Neutrophil (primary cell): ENCODE measurements at regions not wholly inside any gene's neighbourhood (a gene's known extent, or its start where the extent isn't known, plus 50 kb on each side); places are given as distances from the start of the nearest gene placed in this dataset.

ENCODE experiments used
- H3K27ac ChIP-seq: fragments of 200-600 bp; sonication (generic); 2 replicates; pipeline ENCODE4 v1.5.1; 2016; ENCODE audit warnings: mild to moderate bottlenecking, moderate library complexity
- H3K27me3 ChIP-seq: fragments of 200-600 bp; sonication (generic); 2 replicates; pipeline ENCODE4 v1.6.0; 2016; ENCODE audit warnings: mild to moderate bottlenecking
- H3K36me3 ChIP-seq: fragments of 200-600 bp; sonication (generic); 2 replicates; pipeline ENCODE4 v1.5.1; 2017
- H3K4me1 ChIP-seq, 2 experiments: fragments of 200-600 bp in 1 of 2; sonication (generic) in 1 of 2; 1 replicate in 1 of 2; 2 replicates in 1 of 2; pipeline versions ENCODE4 v1.5.1 to v1.6.1; 2013 to 2016; ENCODE audit warnings: low read depth in 1 of 2, low read length in 1 of 2, mild to moderate bottlenecking in 1 of 2, moderate library complexity in 1 of 2; ENCODE audit not compliant: control insufficient read depth in 1 of 2, insufficient read depth in 1 of 2
- H3K4me3 ChIP-seq, 2 experiments: fragments of 200-600 bp in 1 of 2; sonication (generic) in 1 of 2; 1 replicate in 1 of 2; 2 replicates in 1 of 2; pipeline ENCODE4 v1.5.1; 2013 to 2016; ENCODE audit warnings: low read depth in 1 of 2, low read length in 1 of 2, mild to moderate bottlenecking in 1 of 2, moderate library complexity in 1 of 2
- H3K9me3 ChIP-seq: fragments of 200-600 bp; sonication (generic); 2 replicates; pipeline ENCODE4 v1.5.1; 2016
- TF ChIP-seq, protein P1 (sequence below): fragments of 200-600 bp; sonication (generic); IDR thresholded peaks from 2 replicates; pipeline ENCODE4 v1.5.1; 2016; ENCODE audit warnings: antibody characterized with exemption

GRCh38 chr17:55601874-55602364 lies 90.7 kb upstream of the SMIM36 start:
- Histone ChIP-seq H3K27me3 (no peaks in the 10 kb centered on the region), H3K27ac (no peak overlapping the region), H3K4me1 (no peaks in the 10 kb centered on the region), H3K36me3 (no peaks in the 10 kb centered on the region), H3K9me3 (no peaks in the 10 kb centered on the region), H3K4me3 (no peak overlapping the region)
- TF ChIP-seq, protein P1, sequence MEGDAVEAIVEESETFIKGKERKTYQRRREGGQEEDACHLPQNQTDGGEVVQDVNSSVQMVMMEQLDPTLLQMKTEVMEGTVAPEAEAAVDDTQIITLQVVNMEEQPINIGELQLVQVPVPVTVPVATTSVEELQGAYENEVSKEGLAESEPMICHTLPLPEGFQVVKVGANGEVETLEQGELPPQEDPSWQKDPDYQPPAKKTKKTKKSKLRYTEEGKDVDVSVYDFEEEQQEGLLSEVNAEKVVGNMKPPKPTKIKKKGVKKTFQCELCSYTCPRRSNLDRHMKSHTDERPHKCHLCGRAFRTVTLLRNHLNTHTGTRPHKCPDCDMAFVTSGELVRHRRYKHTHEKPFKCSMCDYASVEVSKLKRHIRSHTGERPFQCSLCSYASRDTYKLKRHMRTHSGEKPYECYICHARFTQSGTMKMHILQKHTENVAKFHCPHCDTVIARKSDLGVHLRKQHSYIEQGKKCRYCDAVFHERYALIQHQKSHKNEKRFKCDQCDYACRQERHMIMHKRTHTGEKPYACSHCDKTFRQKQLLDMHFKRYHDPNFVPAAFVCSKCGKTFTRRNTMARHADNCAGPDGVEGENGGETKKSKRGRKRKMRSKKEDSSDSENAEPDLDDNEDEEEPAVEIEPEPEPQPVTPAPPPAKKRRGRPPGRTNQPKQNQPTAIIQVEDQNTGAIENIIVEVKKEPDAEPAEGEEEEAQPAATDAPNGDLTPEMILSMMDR = no peak

- no peak overlapping the region for H3K27ac ChIP-seq
- H3K27me3 ChIP-seq = no peaks in the 10 kb centered on the region
- H3K9me3 ChIP-seq = no peaks in the 10 kb centered on the region
- no peaks in the 10 kb centered on the region for H3K4me1 ChIP-seq
- H3K4me3 ChIP-seq = no peak overlapping the region
- H3K36me3 ChIP-seq = no peaks in the 10 kb centered on the region
- TF ChIP-seq, protein P1 = no peak
These were observed 87.2 kb upstream of the SMIM36 start for GRCh38 chr17:55598495-55598894.

GRCh38 chr17:55588446-55589242 lies 77.4 kb upstream of the SMIM36 start:
- TF ChIP-seq, protein P1 = no peak
- no peaks in the 10 kb centered on the region for H3K36me3 ChIP-seq
- H3K27me3 ChIP-seq = peaks cover 21% of the 10 kb centered on the region
- no peak overlapping the region for H3K27ac ChIP-seq
- H3K9me3 ChIP-seq = no peaks in the 10 kb centered on the region
- no peak overlapping the region for H3K4me3 ChIP-seq
- H3K4me1 ChIP-seq = no peaks in the 10 kb centered on the region

DNA sequence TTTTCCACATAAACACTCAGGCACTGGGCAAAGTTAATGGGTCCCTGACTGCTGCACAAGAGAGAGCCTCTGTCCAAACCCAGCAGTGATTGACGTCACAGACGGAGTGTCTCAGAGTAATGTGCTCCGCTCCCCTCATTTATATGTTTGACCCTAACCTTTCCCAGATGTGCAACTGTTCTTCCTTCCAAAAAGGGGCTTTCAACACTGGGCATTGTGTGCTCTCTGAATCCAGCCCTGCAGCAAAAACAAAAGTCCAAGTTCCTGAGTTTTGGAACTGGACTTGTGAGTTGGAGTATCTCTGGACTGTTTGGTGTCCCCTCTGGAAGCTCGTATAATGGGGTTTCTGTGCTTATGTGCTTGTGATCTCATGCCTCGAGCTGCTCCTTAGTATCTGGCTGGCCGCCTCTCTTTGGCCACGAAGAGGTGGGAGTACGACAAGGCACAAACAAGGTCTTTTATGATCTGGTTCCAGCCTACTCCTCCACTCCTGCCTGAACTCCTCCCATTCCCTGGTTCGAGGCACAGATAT lies 76.4 kb upstream of the SMIM36 start:
- peaks cover 30% of the 10 kb centered on the region for H3K27me3 ChIP-seq
- no peaks in the 10 kb centered on the region for H3K4me1 ChIP-seq
- no peaks in the 10 kb centered on the region for H3K9me3 ChIP-seq
- no peaks in the 10 kb centered on the region for H3K36me3 ChIP-seq
- H3K4me3 ChIP-seq = no peak overlapping the region
- H3K27ac ChIP-seq = no peak overlapping the region
- TF ChIP-seq, protein P1 = no peak

- Histone ChIP-seq H3K27me3 (peaks cover 38% of the 10 kb centered on the region), H3K36me3 (no peaks in the 10 kb centered on the region), H3K4me3 (no peak overlapping the region), H3K27ac (no peak overlapping the region), H3K9me3 (no peaks in the 10 kb centered on the region), H3K4me1 (no peaks in the 10 kb centered on the region)
- TF ChIP-seq, protein P1 = no peak
These were observed 74.4 kb upstream of the SMIM36 start for GRCh38 chr17:55585629-55586028.
